Nephron progenitor cell (in vitro differentiated cells): ENCODE measurements at regions not wholly inside any gene's neighbourhood (a gene's known extent, or its start where the extent isn't known, plus 50 kb on each side); places are given as distances from the start of the nearest gene placed in this dataset.

Experiments used
- DNase-seq: peaks from one replicate; pipeline ENCODE4 v3.0.0; 2021
- H3K27ac Mint-ChIP-seq: 2 replicates; pipeline ENCODE4 v1.8.0; 2021; ENCODE audit warnings: mild to moderate bottlenecking, moderate library complexity, mixed read lengths
- H3K27me3 Mint-ChIP-seq: 2 replicates; pipeline ENCODE4 v1.8.0; 2021; ENCODE audit warnings: mild to moderate bottlenecking, low read depth, mixed read lengths; ENCODE audit not compliant: poor library complexity
- H3K36me3 Mint-ChIP-seq: 2 replicates; pipeline ENCODE4 v1.8.0; 2021; ENCODE audit warnings: low read depth, mixed read lengths
- H3K4me1 Mint-ChIP-seq: 2 replicates; pipeline ENCODE4 v1.8.0; 2021; ENCODE audit warnings: mixed read lengths
- H3K4me3 Mint-ChIP-seq: 2 replicates; pipeline ENCODE4 v1.8.0; 2021; ENCODE audit warnings: mild to moderate bottlenecking, moderate library complexity, mixed read lengths
- H3K9me3 Mint-ChIP-seq: 2 replicates; pipeline ENCODE4 v1.8.0; 2021; ENCODE audit warnings: mild to moderate bottlenecking, moderate library complexity, mixed read lengths
- TF ChIP-seq, protein P1 (sequence below): fragments of 200-600 bp; sonication (generic); IDR thresholded peaks from 2 replicates; pipeline ENCODE4 v1.5.0; 2021; ENCODE audit warnings: antibody characterized with exemption

DNA sequence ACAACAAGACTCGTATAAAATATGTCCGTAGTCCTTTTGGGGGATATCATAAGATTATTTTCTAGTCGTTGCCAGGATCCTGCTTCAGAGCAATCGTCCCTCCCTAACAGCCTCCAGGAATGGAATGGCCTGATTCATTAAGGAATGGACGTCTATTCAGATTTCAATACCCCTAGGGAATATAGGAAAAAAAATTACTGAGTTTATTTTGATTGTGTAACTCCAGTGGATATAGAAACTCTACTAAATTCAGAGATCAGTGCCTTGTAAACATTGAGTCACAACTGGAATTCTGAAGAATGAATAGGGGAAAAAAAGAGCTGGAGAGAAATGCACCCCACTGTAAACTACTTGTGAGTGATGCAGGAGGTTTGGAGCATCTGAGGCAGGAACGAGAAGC is 1171.5 kb upstream of the GOT2 start:
- no peak for DNase-seq
- Mint-ChIP-seq H3K27ac (no peak overlapping the region), H3K4me3 (no peak overlapping the region), H3K36me3 (no peaks in the 10 kb centered on the region), H3K4me1 (peaks cover 41% of the 10 kb centered on the region), H3K27me3 (no peaks in the 10 kb centered on the region), H3K9me3 (no peaks in the 10 kb centered on the region)
- TF ChIP-seq, protein P1, sequence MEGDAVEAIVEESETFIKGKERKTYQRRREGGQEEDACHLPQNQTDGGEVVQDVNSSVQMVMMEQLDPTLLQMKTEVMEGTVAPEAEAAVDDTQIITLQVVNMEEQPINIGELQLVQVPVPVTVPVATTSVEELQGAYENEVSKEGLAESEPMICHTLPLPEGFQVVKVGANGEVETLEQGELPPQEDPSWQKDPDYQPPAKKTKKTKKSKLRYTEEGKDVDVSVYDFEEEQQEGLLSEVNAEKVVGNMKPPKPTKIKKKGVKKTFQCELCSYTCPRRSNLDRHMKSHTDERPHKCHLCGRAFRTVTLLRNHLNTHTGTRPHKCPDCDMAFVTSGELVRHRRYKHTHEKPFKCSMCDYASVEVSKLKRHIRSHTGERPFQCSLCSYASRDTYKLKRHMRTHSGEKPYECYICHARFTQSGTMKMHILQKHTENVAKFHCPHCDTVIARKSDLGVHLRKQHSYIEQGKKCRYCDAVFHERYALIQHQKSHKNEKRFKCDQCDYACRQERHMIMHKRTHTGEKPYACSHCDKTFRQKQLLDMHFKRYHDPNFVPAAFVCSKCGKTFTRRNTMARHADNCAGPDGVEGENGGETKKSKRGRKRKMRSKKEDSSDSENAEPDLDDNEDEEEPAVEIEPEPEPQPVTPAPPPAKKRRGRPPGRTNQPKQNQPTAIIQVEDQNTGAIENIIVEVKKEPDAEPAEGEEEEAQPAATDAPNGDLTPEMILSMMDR, result no peak

DNA sequence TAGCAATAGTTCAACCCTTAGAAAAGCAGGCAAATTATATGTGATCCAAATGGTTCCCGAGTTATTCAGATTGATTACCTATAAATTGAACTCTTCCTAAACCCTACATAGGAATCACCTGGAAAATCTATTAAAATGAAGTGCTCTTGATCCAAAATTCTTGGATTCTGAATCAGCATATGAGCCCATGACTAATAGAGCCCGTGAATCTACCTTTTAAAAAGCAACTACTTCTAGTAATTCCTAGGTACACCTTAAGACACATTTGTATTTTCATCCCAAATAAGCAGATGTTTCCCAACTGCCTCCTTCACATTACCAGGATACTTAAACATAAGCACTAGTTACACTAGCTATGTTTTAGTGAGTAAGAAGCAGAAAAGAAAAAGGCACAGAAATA is 1171.0 kb upstream of the GOT2 start:
- H3K36me3 Mint-ChIP-seq, result no peaks in the 10 kb centered on the region
- H3K27me3 Mint-ChIP-seq, result no peaks in the 10 kb centered on the region
- TF ChIP-seq, protein P1, result no peak
- H3K4me3 Mint-ChIP-seq, result no peak overlapping the region
- H3K4me1 Mint-ChIP-seq, result peaks cover 36% of the 10 kb centered on the region
- no peak overlapping the region for H3K27ac Mint-ChIP-seq
- no peak for DNase-seq
- H3K9me3 Mint-ChIP-seq, result no peaks in the 10 kb centered on the region

DNA sequence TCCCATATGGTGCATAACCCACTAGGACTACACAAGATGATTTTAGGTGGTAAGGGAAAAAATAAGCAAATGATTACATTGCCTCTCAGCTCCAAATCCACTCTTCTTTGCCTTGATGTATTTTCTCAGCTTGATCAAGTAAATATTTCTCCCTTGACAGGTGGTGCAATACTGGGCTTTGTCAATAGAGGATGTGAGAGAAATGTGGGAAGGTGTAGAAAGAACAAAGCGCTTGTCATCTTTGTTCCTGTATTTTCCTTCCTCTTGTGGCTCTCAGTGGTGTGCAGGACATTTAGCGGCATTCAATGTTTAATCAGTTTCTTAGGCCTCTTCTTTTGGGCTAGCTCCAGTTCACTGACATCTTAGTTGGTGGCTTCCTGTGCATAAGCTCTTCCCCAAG is 1165.8 kb upstream of the GOT2 start:
- no peak overlapping the region for H3K4me3 Mint-ChIP-seq
- no peak overlapping the region for H3K27ac Mint-ChIP-seq
- TF ChIP-seq, protein P1, result no peak
- H3K36me3 Mint-ChIP-seq, result no peaks in the 10 kb centered on the region
- no peak for DNase-seq
- H3K9me3 Mint-ChIP-seq, result no peaks in the 10 kb centered on the region
- H3K27me3 Mint-ChIP-seq, result no peaks in the 10 kb centered on the region
- peaks cover 9% of the 10 kb centered on the region for H3K4me1 Mint-ChIP-seq

DNA sequence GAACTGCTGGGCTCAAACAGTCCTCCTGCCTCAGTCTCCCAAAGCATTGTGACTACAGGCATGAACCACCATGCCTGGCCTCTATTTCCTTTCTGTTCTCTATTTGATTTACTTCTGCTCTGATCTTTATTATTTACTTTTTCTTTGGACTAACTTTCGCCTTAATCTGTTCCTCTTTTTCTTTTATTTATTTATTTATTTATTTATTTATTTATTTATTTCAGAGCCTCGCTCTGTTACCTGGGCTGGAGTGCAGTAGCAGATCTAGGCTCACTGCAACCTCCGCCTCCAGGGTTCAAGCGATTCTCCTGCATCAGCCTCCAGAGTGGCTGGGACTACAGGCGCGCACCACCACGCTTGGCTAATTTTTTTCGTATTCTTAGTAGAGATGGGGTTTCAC is 1158.3 kb upstream of the GOT2 start:
- H3K27ac Mint-ChIP-seq, result no peak overlapping the region

DNA sequence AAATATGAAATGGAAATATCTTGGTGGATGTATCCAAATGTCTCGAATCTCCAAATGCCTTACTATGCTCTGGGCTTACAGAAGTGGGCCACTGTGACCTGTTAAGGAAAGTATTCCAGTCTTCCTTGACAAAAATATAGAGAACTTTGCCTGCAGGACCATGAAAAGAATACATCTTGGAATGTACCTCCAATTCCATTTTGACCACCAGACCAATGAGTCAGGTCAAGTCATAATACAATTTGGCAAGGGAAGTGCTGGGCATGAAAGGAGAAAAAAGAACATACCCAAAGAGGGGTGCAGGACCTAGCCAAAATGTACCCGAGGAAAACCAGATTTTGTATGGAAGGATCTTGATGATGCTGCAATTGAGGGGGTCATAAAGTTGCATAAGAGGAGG is 1153.7 kb upstream of the GOT2 start:
- Mint-ChIP-seq H3K27me3 (no peaks in the 10 kb centered on the region), H3K4me1 (peaks cover 18% of the 10 kb centered on the region), H3K4me3 (no peak overlapping the region), H3K27ac (no peak overlapping the region), H3K36me3 (peaks cover 10% of the 10 kb centered on the region), H3K9me3 (peaks cover 31% of the 10 kb centered on the region)
- TF ChIP-seq, protein P1, result no peak
- DNase-seq, result no peak

More for the DNA sequence above, 1158.3 kb upstream of the GOT2 start:
- DNase-seq, result no peak
- H3K4me3 Mint-ChIP-seq, result no peak overlapping the region
- peaks cover 10% of the 10 kb centered on the region for H3K36me3 Mint-ChIP-seq
- H3K9me3 Mint-ChIP-seq, result peaks cover 50% of the 10 kb centered on the region
- H3K27me3 Mint-ChIP-seq, result no peaks in the 10 kb centered on the region
- TF ChIP-seq, protein P1, result no peak
- H3K4me1 Mint-ChIP-seq, result peaks cover 20% of the 10 kb centered on the region

DNA sequence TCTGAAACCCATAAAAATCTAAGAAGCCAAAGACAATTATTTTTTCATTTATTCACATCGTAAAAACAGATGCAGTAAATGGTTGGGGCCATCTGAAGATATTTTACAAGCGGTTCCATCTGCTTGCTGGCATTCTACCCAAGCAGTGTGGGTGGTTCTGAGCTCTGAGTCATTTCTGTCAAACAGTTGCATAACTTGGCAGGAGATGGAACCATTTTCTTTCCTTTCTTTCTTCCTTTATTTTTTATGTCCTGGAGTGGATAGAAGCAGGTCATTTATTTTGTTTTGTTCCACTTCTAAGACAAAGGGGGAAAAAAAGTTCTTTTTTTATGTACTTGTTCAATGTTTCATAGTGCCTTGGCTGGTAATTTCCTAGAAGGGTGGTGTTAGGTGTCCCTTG is 1151.9 kb upstream of the GOT2 start:
- no peak for DNase-seq
- no peaks in the 10 kb centered on the region for H3K27me3 Mint-ChIP-seq
- H3K4me3 Mint-ChIP-seq, result no peak overlapping the region
- H3K4me1 Mint-ChIP-seq, result peaks cover 19% of the 10 kb centered on the region
- H3K36me3 Mint-ChIP-seq, result peaks cover 10% of the 10 kb centered on the region
- H3K9me3 Mint-ChIP-seq, result peaks cover 21% of the 10 kb centered on the region
- H3K27ac Mint-ChIP-seq, result no peak overlapping the region
- TF ChIP-seq, protein P1, result no peak
